HepG2 (cell line): ENCODE measurements at regions not wholly inside any gene's neighbourhood (a gene's known extent, or its start where the extent isn't known, plus 50 kb on each side); places are given as distances from the start of the nearest gene placed in this dataset.

Source experiments
- ATAC-seq: fragments of 200-7000 bp; cut with Tn5 transposase; 3 replicates; pipeline ENCODE4 v1.9.1; 2020; ENCODE audit warnings: mild to moderate bottlenecking, moderate library complexity
- BruUV-seq: library from RNA; stranded (reverse); fragments of 400-500 nt; replicated peaks from 2 replicates; lab custom pipeline; 2021; lab: Mats Ljungman, UMichigan
- CTCF ChIA-PET: fragments of 300-600 bp; formaldehyde crosslinking; extraction: SDS; loops from one replicate; lab custom pipeline; 2021; ENCODE audit warnings: low total read pairs, inconsistent platforms, low intra/inter-chr PET ratio; lab: Yijun Ruan, JAX
- POLR2A ChIA-PET: fragments of 350-600 bp; sonication (Branson Sonifier 250); formaldehyde crosslinking; loops from one replicate; lab custom pipeline; 2020; ENCODE audit warnings: antibody characterized with exemption, inconsistent platforms; lab: Yijun Ruan, JAX
- DNase-seq: peaks from one replicate; pipeline ENCODE4 v3.0.0-alpha.2; 2015; ENCODE audit warnings: low spot score
- FAIRE-seq: peaks from 3 replicates; lab custom pipeline; 2011; peaks lifted over from hg19 to GRCh38; lab: Jason Lieb, UNC
- H2AFZ ChIP-seq: one replicate; pipeline ENCODE4 v1.6.1; 2011; ENCODE audit warnings: low read length, inconsistent platforms
- H3K27ac ChIP-seq: fragments of 300-600 bp; 3 replicates; pipeline ENCODE4 v1.8.0; 2011; ENCODE audit warnings: mixed run types, mild to moderate bottlenecking, mixed read lengths, low read length, inconsistent platforms; ENCODE audit not compliant: insufficient read depth; ENCODE audit errors: extremely low read length
- H3K27me3 ChIP-seq, 2 experiments: fragments of 200-600 bp in 1 of 2; 2 replicates in 1 of 2; 3 replicates in 1 of 2; pipeline versions ENCODE4 v1.6.0 to v1.8.0; 2011; ENCODE audit warnings: low read length in 2 of 2, mild to moderate bottlenecking in 2 of 2, moderate library complexity in 2 of 2, inconsistent platforms in 1 of 2; ENCODE audit not compliant: insufficient read depth in 2 of 2, control insufficient read depth in 1 of 2
- H3K36me3 ChIP-seq, 2 experiments: fragments of 200-600 bp in 1 of 2; replicated peaks in 1 of 2; 2 replicates in 1 of 2; 3 replicates in 1 of 2; pipeline versions ENCODE4 v1.5.1 to v1.8.0; 2011; ENCODE audit warnings: low read length in 2 of 2, inconsistent platforms in 1 of 2; ENCODE audit not compliant: insufficient read depth in 2 of 2, control insufficient read depth in 1 of 2
- H3K4me1 ChIP-seq: 2 replicates; pipeline ENCODE4 v1.5.1; 2012; ENCODE audit warnings: low read length, inconsistent platforms; ENCODE audit not compliant: insufficient read depth
- H3K4me2 ChIP-seq: 2 replicates; pipeline ENCODE4 v1.6.0; 2011; ENCODE audit warnings: low read depth, low read length, inconsistent platforms
- H3K4me3 ChIP-seq, 3 experiments: fragments of 200-600 bp in 1 of 3; sonication (generic), shearing (Covaris generic) in 1 of 3; replicated peaks in 1 of 3; 2 replicates each; pipeline ENCODE4 v1.5.1; 2011 to 2016; ENCODE audit warnings: low read length in 3 of 3, inconsistent platforms in 2 of 3, low read depth in 2 of 3, mild to moderate bottlenecking in 2 of 3, control low read depth in 1 of 3, mixed read lengths in 1 of 3; ENCODE audit not compliant: insufficient read depth in 1 of 3
- H3K79me2 ChIP-seq: one replicate; pipeline ENCODE4 v1.6.1; 2011; ENCODE audit warnings: low read length, inconsistent platforms; ENCODE audit not compliant: insufficient read depth
- H3K9ac ChIP-seq: 2 replicates; pipeline ENCODE4 v1.6.0; 2011; ENCODE audit warnings: mild to moderate bottlenecking, low read depth, low read length, inconsistent platforms; ENCODE audit not compliant: insufficient read depth
- H3K9me3 ChIP-seq: 2 replicates; pipeline ENCODE4 v1.5.1; 2012; ENCODE audit warnings: mild to moderate bottlenecking, low read length
- H4K20me1 ChIP-seq: 2 replicates; pipeline ENCODE4 v1.6.0; 2011; ENCODE audit warnings: inconsistent platforms, mild to moderate bottlenecking, low read length, moderate library complexity; ENCODE audit not compliant: insufficient read depth
- ATF2 ChIP-seq: sonication (generic); formaldehyde crosslinking; IDR thresholded peaks from 2 replicates; pipeline ENCODE4 v1.4.0; 2020; ENCODE audit warnings: missing genetic modification reagents
- EHMT2 ChIP-seq: fragments of 200-600 bp; sonication (generic); IDR thresholded peaks from 2 replicates; pipeline ENCODE4 v1.7.0; 2017; ENCODE audit warnings: antibody characterized with exemption, low read depth, low read length, borderline replicate concordance
- MTERF4 ChIP-seq: sonication (generic); formaldehyde crosslinking; IDR thresholded peaks from 2 replicates; pipeline ENCODE4 v1.8.0; 2023; ENCODE audit warnings: mild to moderate bottlenecking, missing genetic modification reagents
- SAFB2 ChIP-seq: sonication (generic); formaldehyde crosslinking; IDR thresholded peaks from 2 replicates; pipeline ENCODE4 v1.5.1; 2020; ENCODE audit warnings: missing genetic modification reagents, low read depth, mild to moderate bottlenecking, borderline replicate concordance
- SETDB1 ChIP-seq: sonication (generic); formaldehyde crosslinking; IDR thresholded peaks from 2 replicates; pipeline ENCODE4 v1.5.1; 2020; ENCODE audit warnings: missing genetic modification reagents, mild to moderate bottlenecking, borderline replicate concordance
- STAG1 ChIP-seq: sonication (generic); formaldehyde crosslinking; IDR thresholded peaks from 2 replicates; pipeline ENCODE4 v1.4.0; 2020; ENCODE audit warnings: missing genetic modification reagents
- ZSCAN29 ChIP-seq: sonication (generic); formaldehyde crosslinking; conservative IDR thresholded peaks from 2 replicates; pipeline ENCODE4 v1.4.0; 2020; ENCODE audit warnings: mild to moderate bottlenecking, missing genetic modification reagents
- ZSCAN9 ChIP-seq: IDR thresholded peaks from 2 replicates; pipeline ENCODE4 v1.6.1; 2016; ENCODE audit warnings: borderline replicate concordance
- WGBS: methylation state at CpG from one replicate; pipeline ENCODE4 v1.1.6; 2017; ENCODE audit warnings: low lambda C conversion rate; 5-methylcytosine and 5-hydroxymethylcytosine counted together
- in situ Hi-C: cut with HindIII; loops from 2 replicates; pipeline ENCODE4 v1.10.0; 2017; ENCODE audit warnings: low pct_unique_long_range_greater_than_20kb; ENCODE audit not compliant: extremely low pct_ligation_motif_present
- intact Hi-C: fragments of 100-400 bp; cut with micrococcal nuclease; formaldehyde crosslinking; loops from one replicate; pipeline ENCODE4 v1.10.0; 2022; ENCODE audit not compliant: unreplicated experiment

- no peaks in the 10 kb centered on the region for H3K4me1 ChIP-seq
- peaks cover 36% of the 10 kb centered on the region; the same call in 1 of the 2 replicates for H3K9me3 ChIP-seq
- no peaks in the 10 kb centered on the region for H3K27me3 ChIP-seq
- 79% methylated on average over 2 of the region's 2 CpGs for WGBS
- no peaks in the 10 kb centered on the region for H4K20me1 ChIP-seq
- ChIA-PET CTCF (no interaction called here), POLR2A (no interaction called here)
- no TSS peak for BruUV-seq
- ATAC-seq = no peak
- no peak overlapping the region for H3K4me2 ChIP-seq
- H3K27ac ChIP-seq = no peak overlapping the region
- intact Hi-C loops (loop anchor here (5.0 kb wide), 1 partner anchor 475 kb away; no protein-coding TSS in a partner anchor), in situ Hi-C loops (no loop called here)
- TF ChIP-seq STAG1 (CRISPR knock-in tag) (0 out of 2 replicates have a peak, but pooled peaks have one; percentile 31), ZSCAN29 (CRISPR knock-in tag) (no peak)
- no peaks in the 10 kb centered on the region for H3K36me3 ChIP-seq
- no peak overlapping the region for H3K9ac ChIP-seq
- DNase-seq = no peak
- no peak overlapping the region for H3K4me3 ChIP-seq
- H2AFZ ChIP-seq = no peak overlapping the region
- no peaks in the 10 kb centered on the region for H3K79me2 ChIP-seq
- no peak for FAIRE-seq
Measured at GRCh38 chr2:83827618-83828017, 631.5 kb downstream of the SUCLG1 start.

GRCh38 chr2:83826577-83826976 lies 632.5 kb downstream of the SUCLG1 start:
- intact Hi-C loops (loop anchor here (5.0 kb wide), 1 partner anchor 476 kb away; no protein-coding TSS in a partner anchor), in situ Hi-C loops (no loop called here)
- H3K9ac ChIP-seq = no peak overlapping the region
- H3K36me3 ChIP-seq = no peaks in the 10 kb centered on the region
- no peak overlapping the region for H3K27ac ChIP-seq
- H3K79me2 ChIP-seq = no peaks in the 10 kb centered on the region
- no peak overlapping the region for H3K4me2 ChIP-seq
- no peak overlapping the region for H3K4me3 ChIP-seq
- no peak for ATAC-seq
- H4K20me1 ChIP-seq = no peaks in the 10 kb centered on the region
- TF ChIP-seq SETDB1 = no peak
- TF ChIP-seq MTERF4 (CRISPR knock-in tag) = no peak
- no peak for TF ChIP-seq SAFB2
- TF ChIP-seq ATF2 (CRISPR knock-in tag) = no peak
- no peak for TF ChIP-seq EHMT2
- TF ChIP-seq ZSCAN9 (CRISPR knock-in tag) = no peak
- WGBS = 30% methylated on average over 5 of the region's 5 CpGs
- no peak overlapping the region for H2AFZ ChIP-seq
- ChIA-PET CTCF (no interaction called here), POLR2A (no interaction called here)
- no peaks in the 10 kb centered on the region for H3K4me1 ChIP-seq
- no TSS peak for BruUV-seq
- H3K9me3 ChIP-seq = peaks cover 36% of the 10 kb centered on the region; the same call in 1 of the 2 replicates
- H3K27me3 ChIP-seq = no peaks in the 10 kb centered on the region
- no peak for DNase-seq
- no peak for FAIRE-seq
